Epithelial cell of prostate (primary cell): ENCODE measurements at regions not wholly inside any gene's neighbourhood (a gene's known extent, or its start where the extent isn't known, plus 50 kb on each side); places are given as distances from the start of the nearest gene placed in this dataset.
"Not testable (repeated sequence)": the region's sequence is repeated elsewhere in the genome, so short reads cannot be mapped to it uniquely, and the experiment has no call there.

ENCODE experiments used
- DNase-seq: peaks from one replicate; pipeline ENCODE4 v3.0.0-alpha.2; 2011; ENCODE audit warnings: low read depth, low spot score
- H3K27ac ChIP-seq: fragments of 450-650 bp; 2 replicates; pipeline ENCODE4 v1.5.1; 2017; ENCODE audit warnings: mild to moderate bottlenecking

DNA sequence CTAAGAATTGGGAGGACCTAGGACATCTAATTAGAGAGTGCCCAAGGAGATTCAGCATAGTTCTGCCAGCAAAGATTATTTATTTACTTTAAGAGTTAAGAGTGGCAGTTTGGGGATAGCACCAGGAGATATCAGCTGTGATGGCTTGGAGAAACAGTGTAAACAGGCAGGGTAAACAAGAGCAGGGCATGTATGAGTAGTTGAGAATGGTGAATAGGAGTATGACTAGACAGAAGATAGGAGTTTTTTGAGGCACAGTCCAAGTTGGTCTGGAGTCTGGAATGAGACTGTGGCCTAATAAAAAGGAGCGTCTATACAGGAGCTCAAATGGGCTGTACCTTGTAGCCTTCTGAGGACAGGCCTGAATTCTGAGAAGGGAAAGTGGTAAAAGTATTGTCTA, 404.1 kb downstream of the BCKDHB start:
- H3K27ac ChIP-seq, DNase-seq: not testable (repeated sequence)

DNA sequence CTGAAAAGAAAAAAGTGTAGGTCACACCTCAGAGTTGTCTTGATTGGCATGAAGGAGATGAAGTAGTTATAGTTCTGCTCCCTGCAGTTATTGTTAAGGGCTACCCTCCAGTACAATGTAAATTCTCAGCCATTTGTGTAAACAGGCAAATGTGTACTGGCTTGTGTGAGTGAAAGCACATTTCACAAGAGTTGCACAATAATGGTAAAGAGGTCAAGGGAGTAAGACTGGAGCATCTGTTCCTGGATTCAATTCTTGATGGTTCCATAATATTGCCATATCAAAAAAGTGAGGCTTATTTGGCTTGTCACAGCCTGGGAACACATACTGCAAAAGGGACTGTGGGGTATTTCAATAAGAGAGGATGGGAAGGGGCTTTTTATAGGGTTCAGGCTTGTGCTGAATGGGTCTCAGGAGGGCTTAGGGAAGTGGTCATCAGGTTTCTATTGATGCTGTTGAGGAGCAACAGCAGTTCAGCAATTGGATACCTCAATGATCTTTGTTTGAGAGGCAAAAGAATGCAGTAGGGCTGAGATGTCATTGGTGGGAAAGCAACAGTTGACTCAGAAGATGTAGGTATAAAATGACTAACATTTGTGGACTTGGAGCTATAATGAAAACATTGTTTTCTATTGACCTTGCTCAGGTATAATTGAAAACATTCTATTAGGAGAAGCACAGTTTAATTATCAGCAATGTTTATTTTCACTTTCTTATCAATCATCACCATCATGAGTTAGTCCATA, 402.6 kb downstream of the BCKDHB start:
- no peak overlapping the region for H3K27ac ChIP-seq
- peak; percentile 40 for DNase-seq

DNA sequence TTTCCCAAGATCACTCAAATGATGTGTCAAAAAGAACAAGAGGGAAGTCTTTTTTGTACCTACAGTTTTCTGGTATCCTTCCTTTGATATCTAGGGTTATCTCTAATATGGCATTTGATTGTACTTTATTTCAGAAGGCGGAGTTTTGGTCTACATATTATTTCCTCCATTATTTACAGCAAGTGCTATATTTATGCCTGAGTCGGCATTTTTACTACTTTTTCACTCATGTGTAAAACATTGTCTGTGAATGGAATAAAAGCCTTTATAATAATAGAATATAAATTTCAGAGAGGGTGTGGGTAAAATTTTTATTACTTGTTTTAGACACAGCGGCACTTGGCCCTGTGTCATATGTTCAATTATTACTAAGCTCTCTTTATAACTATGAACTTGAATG, 398.4 kb downstream of the BCKDHB start:
- no peak for DNase-seq
- H3K27ac ChIP-seq = no peak overlapping the region

DNA sequence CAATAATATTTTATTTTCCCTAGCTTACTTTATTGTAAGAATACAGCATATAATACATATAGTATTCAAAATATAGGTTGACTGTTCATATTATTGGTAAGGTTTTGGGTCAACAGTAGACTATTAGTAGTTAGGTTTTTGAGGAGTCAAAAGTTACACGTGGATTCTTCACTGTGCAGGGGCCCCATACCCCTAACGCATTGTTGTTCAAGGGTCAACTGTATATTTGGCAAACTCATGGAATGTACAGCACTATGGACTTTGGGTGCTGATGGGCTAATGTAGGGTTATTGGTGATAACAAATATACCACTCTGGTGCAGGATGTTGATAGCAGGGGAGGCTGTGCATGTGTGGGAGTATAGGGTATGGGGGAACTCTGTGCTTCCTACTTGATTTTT, 397.2 kb downstream of the BCKDHB start:
- no peak overlapping the region for H3K27ac ChIP-seq
- no peak for DNase-seq

DNA sequence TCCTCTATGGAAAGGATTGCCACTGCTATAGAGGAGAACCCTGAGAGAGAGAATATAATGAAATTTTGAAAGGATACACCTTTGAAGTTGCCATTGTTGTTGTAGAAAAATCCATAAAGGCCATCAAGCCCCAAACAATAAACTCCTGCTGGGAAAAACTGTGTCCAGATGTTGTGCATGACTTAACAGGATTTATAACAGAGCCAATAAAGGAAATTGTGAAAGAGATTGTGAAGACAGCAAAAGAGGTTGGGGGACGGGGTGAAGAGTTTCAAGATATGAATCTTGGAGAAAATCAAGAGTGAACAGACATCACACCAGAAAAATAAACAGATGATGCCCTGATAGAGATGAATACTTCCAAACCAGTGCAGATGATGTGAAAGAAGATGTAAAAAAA, 396.4 kb downstream of the BCKDHB start:
- no peak overlapping the region for H3K27ac ChIP-seq
- no peak for DNase-seq

DNA sequence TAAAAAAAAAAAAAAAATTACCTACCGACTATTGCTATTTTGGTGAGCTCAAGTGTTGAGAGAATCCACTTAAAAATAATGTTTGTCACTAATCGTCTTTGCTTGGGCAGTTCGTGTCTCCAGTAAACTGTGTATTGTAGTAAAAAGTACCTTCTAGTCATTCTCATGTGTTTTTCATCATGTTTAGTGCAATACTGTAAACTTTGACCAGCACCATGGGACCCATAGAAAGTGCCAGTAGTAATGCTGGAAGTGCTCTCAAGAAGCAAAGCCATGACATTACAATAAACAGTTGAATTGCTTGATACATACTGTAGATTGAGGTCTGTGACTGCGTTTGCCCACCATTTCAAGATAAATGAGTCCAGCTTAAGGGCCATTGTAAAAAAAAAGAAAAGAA, 395.2 kb downstream of the BCKDHB start:
- DNase-seq = no peak
- H3K27ac ChIP-seq = no peak overlapping the region

DNA sequence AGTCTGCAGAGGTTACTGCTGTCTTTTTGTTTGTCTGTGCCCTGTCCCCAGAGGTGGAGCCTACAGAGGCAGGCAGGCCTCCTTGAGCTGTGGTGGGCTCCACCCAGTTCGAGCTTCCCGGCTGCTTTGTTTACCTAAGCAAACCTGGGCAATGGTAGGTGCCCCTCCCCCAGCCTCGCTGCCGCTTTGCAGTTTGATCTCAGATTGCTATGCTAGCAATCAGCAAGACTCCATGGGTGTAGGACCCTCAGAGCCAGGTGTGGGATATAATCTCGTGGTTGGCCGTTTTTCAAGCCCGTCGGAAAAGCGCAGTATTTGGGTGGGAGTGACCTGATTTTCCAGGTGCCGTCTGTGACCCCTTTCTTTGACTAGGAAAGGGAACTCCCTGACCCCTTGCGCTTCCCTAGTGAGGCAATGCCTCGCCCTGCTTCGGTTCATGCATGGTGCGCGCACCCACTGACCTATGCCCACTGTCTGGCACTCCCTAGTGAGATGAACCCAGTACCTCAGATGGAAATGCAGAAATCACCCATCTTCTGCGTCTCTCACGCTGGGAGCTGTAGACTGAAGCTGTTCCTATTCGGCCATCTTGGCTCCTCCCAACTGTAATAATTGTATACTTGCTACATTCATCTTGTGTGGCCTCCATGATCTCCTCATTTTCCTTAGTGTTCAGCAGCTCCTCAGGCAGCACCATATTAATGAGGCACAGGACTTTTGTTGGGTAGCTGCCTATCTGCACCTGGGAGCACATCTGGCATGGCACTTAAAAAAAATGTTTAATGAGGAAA, 391.4 kb downstream of the BCKDHB start:
- H3K27ac ChIP-seq, DNase-seq: not testable (repeated sequence)

DNA sequence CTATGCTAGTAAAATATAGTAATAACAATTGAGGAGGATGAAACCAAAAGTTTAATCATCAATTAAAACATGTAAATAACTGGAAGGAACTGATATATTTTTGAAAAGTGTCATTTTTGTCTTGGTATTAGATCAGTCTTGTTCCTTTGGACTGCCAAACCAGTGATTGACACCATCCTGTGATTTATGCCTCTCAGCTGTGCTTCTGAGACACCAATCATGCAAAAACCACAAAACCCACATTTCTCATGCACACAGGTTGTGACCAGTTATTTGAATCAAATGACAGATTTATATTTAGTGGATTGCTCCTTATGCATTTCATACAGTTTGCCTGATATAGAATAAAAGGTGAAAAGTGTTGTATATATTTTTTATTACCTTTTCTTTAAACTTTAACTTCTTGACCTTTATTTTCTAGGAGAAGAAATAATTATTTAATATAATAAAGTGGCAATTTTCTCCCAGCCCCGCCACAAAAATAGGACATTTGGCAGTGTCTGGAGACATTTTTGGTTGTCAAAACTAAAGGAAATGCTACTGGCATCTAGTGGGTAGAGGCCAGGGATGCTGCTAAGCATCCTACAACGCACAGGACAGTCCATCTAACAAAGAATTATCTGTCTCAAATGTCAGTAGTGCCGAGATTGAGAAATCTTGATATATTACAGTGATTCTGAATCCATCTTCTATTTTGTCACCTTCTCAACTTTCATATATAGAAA, 383.6 kb downstream of the BCKDHB start:
- no peak for DNase-seq
- no peak overlapping the region for H3K27ac ChIP-seq

DNA sequence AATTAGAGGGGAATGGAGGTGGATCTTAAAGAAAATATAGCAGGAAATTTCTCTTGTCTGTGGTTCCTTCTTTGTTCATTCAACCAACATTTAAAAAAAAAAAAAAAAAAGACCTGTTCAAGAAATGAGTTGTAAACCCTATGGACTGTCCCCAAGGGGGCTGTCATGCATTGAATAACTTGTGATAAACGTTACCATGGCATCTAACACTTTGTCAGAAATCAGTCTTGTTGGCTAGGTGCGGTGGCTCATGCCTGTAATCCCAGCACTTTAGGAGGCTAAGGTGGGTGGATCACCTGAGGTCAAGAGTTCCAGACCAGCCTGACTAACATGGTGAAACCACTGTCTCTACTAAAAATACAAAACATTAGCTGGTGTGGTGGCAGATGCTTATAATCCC, 381.7 kb downstream of the BCKDHB start:
- no peak overlapping the region for H3K27ac ChIP-seq

DNA sequence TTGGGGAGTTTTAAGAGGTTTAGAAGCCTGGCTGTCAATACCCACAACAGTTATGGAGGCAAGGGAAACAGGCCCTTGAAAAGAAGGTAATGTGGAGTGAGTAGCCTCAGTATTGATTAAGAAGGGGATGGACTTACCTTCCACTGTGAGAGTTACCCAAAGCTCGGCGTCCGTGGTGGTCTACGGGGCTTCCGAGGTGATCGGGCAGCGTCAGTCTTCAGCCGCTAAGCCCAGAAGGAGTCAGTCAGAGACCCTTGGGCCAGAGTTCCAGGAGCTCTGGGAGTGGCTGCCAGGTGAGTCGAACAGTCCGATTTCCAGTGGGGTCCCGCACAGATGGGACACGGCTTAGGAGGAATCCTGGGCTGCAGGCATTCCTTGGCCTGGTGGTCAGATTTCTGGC, 379.0 kb downstream of the BCKDHB start:
- DNase-seq, H3K27ac ChIP-seq: not testable (repeated sequence)

More for the DNA sequence above, 381.7 kb downstream of the BCKDHB start:
- DNase-seq = no peak

DNA sequence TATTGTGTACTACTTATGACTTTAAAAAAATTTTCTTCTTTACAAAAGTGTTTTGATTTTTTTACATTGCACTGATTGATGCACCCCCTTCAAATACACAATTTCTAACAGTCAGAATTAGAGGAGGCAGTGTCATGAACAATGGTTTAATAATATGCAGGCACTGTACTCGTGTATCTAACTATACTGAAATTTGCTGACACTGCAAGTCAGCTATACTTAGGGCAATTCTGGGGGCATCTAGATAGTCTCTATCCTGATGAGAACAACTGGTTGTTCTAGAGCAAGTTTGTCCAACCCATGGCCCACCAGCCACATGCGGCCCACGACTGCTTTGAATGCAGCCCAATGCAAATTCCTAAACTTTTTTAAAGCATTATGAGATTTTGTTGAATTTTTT, 375.6 kb downstream of the BCKDHB start:
- H3K27ac ChIP-seq = no peak overlapping the region
- DNase-seq = no peak

DNA sequence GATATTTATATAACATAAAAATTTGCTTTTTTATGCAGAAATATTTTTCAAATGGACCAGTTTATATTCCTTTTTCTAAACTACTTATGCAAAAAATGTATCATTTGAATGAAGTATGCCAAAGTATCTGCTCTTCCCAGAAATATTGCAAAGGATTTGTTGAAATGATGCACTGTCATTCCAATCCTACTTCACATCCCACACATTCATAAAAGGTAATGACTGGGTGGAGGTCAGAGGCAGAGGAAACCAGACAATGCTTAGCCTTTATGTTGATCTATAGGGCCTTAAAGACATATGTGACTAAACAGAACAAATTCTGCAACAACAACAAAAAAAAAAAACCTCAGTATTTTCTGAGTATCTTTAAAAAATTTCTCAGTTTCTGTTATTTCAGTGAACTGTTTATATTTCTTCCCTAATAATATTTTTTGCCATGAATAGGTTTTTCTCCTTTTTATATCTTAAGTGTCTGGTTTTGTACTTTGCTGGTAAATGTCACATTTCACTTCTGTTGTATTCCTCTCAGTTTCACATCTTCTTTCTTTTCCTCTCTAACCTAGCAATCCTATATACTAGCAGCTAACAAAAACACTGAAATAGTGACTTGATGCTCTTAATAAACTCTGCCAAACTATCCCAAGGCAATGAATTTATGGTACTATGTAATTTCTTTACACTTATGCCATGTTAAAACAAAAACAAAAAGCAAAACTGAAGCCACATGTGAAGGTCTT, 374.1 kb downstream of the BCKDHB start:
- no peak for DNase-seq
- no peak overlapping the region for H3K27ac ChIP-seq

DNA sequence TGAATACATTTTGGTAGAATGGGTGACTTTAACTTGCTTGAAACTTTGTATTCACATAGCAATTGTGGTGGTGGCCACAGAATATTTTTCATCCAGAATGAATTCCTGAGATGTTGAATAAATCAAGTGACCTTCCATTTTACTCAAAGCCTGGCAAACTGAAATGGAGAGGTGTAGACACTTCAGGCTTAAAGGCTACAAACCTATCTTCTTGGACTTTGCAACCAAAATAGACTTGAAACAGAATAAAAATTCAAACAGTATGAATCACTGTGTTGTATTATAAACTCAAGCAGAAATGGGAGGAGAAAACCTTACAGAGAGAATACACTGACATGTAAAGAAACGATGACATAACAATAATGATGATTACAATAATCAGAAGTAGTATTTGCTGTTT, 371.6 kb downstream of the BCKDHB start:
- no peak overlapping the region for H3K27ac ChIP-seq
- no peak for DNase-seq

DNA sequence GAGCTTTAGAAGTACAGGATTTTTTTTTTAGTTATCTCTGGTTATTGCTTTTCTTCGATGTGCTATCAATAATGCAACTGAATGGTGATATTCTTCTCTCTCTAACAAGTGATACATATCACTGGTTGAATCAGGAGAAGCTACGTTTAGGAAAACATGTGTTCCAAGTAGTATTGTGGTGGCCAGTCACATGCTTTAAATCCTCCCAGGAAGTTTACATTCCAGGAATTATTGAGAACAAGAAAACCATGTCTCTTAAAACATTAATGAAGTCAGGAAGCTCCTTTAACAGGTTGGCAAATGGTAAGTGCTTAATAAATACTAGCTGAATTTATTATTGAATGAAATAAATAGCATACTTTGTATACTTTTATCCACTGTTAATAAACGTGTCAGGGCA, 371.1 kb downstream of the BCKDHB start:
- DNase-seq = no peak
- H3K27ac ChIP-seq = no peak overlapping the region

DNA sequence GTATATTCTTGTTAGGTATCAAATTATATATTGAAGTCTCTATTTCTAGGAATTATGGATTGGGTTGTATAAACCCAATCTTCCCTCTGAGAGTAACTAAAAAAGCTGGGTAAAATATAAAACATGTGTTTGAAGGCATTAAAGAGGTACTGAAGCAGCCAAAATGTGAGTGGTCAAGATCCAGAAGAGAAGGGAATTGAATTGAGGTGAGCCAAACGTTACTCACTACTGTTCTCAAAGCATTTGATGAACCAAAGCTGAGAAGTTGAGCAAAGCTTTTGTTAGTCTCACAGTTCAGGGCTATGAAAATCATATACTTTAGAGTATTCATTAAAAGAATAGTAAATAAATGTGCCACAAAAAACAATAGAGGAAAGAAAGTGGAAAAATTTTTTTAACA, 365.8 kb downstream of the BCKDHB start:
- DNase-seq = no peak
- H3K27ac ChIP-seq = no peak overlapping the region

DNA sequence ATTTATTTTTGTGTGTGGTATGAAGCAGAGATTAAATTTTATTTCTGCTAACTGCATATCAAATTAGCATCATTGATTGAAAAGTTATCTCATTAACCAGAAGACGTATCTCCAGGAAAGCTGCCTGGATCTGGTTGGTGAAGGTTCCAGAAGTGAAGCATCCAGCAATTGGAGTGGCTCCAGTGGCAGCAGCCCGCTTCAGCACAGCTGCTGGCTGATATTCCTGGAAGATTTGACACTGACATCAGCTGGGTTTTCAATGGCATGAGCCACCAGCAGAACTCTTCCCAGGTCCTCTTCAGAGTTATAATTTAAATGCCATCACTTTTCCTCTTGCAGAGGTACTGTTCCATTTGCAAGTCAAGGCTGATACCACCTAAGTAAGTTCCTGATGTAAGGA, 363.5 kb downstream of the BCKDHB start:
- no peak overlapping the region for H3K27ac ChIP-seq
- no peak for DNase-seq

DNA sequence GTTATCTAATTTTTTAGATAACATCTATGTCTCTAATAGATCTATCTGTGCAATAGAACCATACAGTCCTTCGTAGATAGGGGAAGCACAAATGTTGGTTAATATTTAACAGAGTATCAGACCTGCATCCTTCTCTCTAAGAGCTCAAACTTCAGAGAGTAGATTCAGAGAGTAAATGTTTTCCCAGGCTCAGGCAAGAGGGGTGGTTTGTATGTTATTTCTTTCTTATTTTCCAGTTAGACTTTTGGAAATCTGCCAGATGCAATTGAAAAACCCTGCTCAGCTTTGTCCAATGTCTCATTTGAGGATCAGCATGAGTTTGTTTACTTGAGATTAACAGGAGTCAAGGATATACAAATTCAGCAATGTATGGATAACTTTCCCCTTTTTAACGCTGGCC, 361.9 kb downstream of the BCKDHB start:
- no peak overlapping the region for H3K27ac ChIP-seq
- no peak for DNase-seq

DNA sequence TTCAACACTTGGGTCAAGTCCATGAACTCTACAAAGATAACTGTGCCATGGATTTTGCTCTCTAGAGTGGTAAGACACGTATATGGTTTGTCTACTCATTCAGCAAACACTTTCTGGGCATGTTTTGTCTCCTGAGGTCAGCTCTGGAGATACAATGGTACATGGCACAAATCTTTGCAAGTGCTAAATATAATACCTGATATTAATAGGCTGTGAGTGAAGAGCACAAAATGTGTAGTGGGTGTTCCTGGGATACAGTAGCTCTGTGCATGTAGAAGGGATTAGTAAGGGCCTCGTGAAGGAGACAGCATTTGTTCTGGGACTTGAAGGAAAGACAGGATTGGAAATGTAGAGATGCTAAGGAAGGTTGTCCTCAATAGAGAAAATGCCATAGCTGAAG, 360.9 kb downstream of the BCKDHB start:
- H3K27ac ChIP-seq = no peak overlapping the region

DNA sequence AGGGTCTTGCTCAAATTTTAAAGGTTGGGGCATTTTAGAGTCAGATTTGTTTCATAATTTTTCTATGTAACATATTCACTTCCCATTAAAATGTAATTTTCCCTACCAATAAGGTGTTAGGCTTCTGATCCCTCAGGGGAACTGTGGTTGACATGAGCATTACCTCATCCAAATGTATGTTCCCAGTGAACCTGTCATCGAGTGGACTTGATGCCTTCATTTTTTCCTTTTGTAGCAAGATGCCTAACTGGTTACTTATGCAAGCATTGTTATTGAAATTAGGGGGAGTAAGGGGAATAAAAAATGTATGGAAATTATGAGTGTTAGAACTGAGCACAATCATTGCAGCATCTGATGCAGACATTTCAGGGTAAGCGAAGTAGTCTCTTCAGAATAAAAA, 360.5 kb downstream of the BCKDHB start:
- no peak for DNase-seq
- H3K27ac ChIP-seq = no peak overlapping the region

More for the DNA sequence above, 360.9 kb downstream of the BCKDHB start:
- no peak for DNase-seq

DNA sequence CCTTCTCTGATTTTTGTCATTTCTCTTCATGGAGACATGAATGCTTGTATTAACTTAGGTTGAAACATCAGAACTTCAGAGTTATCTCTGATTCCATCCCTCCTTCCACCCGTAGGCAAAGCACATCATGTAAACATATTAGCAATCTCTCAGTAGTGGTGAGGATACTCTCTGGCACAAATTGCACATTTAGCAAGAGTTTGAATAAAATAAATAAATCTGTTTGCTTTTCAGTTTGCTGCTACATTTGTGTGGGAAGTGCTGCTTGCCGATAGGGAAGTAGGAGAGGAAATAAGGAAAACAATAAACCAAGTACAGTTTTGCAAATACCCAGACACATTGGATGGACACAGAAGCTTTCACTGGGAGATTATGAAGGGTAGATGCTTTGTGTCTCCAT, 359.0 kb downstream of the BCKDHB start:
- H3K27ac ChIP-seq = no peak overlapping the region
- no peak for DNase-seq
